Heart left ventricle (tissue), 16 donors: ENCODE measurements at regions not wholly inside any gene's neighbourhood (a gene's known extent, or its start where the extent isn't known, plus 50 kb on each side); places are given as distances from the start of the nearest gene placed in this dataset.

Source experiments
- ATAC-seq, 4 donors: fragments of 200-7000 bp; cut with Tn5 transposase; one replicate each; pipeline ENCODE4 v1.9.1; 2020 to 2022; ENCODE audit warnings: moderate library complexity in 4 of 4, mild to moderate bottlenecking in 3 of 4, moderate number of reproducible peaks in 1 of 4
- DNase-seq, 5 donors: peaks; one replicate each; pipeline ENCODE4 v3.0.0-alpha.2; 2020
- H3K27ac ChIP-seq, 12 donors: fragments of 200-600 bp; sonication (generic) in 4 of 12; one replicate each; pipeline versions ENCODE4 v1.5.0 to v1.8.0; 2016 to 2022; ENCODE audit warnings: mild to moderate bottlenecking in 2 of 12
- H3K27me3 ChIP-seq, 9 donors: fragments of 200-600 bp; sonication (generic) in 2 of 9; one replicate each; pipeline versions ENCODE4 v1.5.1 to v1.8.0; 2016 to 2022; ENCODE audit warnings: mild to moderate bottlenecking in 3 of 9
- H3K36me3 ChIP-seq, 9 donors: fragments of 200-600 bp; sonication (generic) in 2 of 9; one replicate each; pipeline versions ENCODE4 v1.5.0 to v1.8.0; 2018 to 2022; ENCODE audit warnings: mild to moderate bottlenecking in 2 of 9
- H3K4me1 ChIP-seq, 12 donors: fragments of 200-600 bp; sonication (generic) in 4 of 12; one replicate each; pipeline versions ENCODE4 v1.5.0 to v1.8.0; 2016 to 2022; ENCODE audit warnings: mild to moderate bottlenecking in 3 of 12
- H3K4me3 ChIP-seq, 12 donors: fragments of 200-600 bp; sonication (generic) in 4 of 12; one replicate each; pipeline versions ENCODE4 v1.5.0 to v1.8.0; 2017 to 2022; ENCODE audit warnings: mild to moderate bottlenecking in 9 of 12, moderate library complexity in 4 of 12
- H3K9me3 ChIP-seq, 12 donors: fragments of 200-600 bp; sonication (generic) in 4 of 12; one replicate each; pipeline versions ENCODE4 v1.5.0 to v1.8.0; 2016 to 2022; ENCODE audit warnings: mild to moderate bottlenecking in 1 of 12
- CTCF ChIP-seq, 12 donors: fragments of 200-600 bp; sonication (generic) in 4 of 12; IDR thresholded peaks; one replicate each; pipeline versions ENCODE4 v1.5.0 to v1.8.0; 2018 to 2022; ENCODE audit warnings: antibody characterized with exemption in 12 of 12, mild to moderate bottlenecking in 5 of 12
- POLR2A ChIP-seq, 2 donors: fragments of 450-650 bp; IDR thresholded peaks; one replicate each; pipeline ENCODE4 v1.6.1; 2017; ENCODE audit warnings: antibody characterized with exemption in 2 of 2, mild to moderate bottlenecking in 2 of 2, moderate library complexity in 2 of 2
- WGBS, 4 donors: extraction: QIAGEN DNeasy Blood & Tissue Kit in 2 of 4; methylation state at CpG; one replicate each; pipeline versions ENCODE4 v1.1.5 to v1.1.7; 2013 to 2018; 5-methylcytosine and 5-hydroxymethylcytosine counted together
- intact Hi-C, 10 donors: fragments of 100-400 bp; cut with DNase I; formaldehyde crosslinking; loops; one replicate each; pipeline versions ENCODE4 v1.11.1 to v1.14.2; 2022
- donor health status: ischemic (EF 13 %, LVEDD 7.1; RV severe dilation, severe dysfunction).
- donor health status: healthy with polysubstance abuse.
- donor health status: DM: no; HTN: yes; CAD: no.
- donor health status: DM: no; HTN: no; CAD: no.
- donor health status: ischemic (EF 25% LVEDD 6.9; RV normal size, moderate dysfunction).
- donor health status: ischemic (EF 25% LVEDD 5.7; RV mildly dilated, moderate dysfunction).
- donor health status: healthy.
- donor health status: DM: yes; HTN: yes; CAD: no.
- donor health status: ischemic (EF 35%, LVEDD 5.7; RV mildly dilated, moderate dysfunction).
- donor health status: nonischemic (EF 11% LVEDD 7.7; RV severe dilation, severe dysfunction).
- donor health status: DM: yes; HTN: yes; CAD: no.
- donor health status: PGD.
- donor health status: ischemic (EF 29% LVEDD 5.4; RV normal size, mild dysfunction).
- donor health status: nonischemic (EF 23%, LVEDD 6.1; RV moderate dilation, normal function).

- WGBS, 4 donors = 66 to 83% (median 68%) methylated on average over 1 of the region's 1 CpG
- intact Hi-C loops = no loop called here
- TF ChIP-seq CTCF (IDR thresholded peaks at IDR 0.05) = no peak
- no peak for TF ChIP-seq POLR2A (IDR thresholded peaks at IDR 0.05)
These were observed 551.9 kb upstream of the TBX3 start for GRCh38 chr12:115235880-115236279.

DNA sequence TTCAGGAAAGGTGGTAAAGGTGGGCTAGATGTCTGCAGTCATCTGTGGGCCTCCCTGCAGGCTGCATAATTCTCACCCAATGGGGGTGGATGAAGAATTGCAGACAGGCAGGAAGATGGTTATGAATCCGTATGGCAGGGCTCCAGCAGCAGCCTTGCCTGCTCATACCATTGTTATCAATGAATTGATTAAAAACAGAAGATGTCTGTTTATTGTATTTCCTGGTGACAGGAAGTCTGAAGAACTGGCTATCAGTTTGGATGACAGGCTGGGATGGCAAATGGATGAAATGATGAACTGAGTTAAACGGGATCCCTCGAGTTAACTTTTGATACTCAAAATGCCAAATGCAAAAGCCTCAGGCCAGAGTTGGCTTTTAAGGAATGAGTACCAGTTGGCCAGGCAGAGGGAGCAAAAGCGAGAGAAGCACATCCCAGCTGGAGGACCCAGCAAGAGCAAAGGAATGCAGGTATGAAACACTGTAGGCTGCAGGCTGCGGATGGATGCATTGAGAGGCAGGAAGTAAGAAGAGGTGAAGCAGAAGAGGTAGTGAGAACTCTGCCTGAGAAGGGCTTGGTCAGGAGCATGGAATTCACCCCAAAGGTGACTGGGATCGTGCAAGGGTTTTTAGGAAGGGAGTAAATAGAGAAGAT, 550.0 kb upstream of the TBX3 start:
- Histone ChIP-seq H3K27me3 (no peaks in the 10 kb centered on the region), H3K4me1 (no peaks in the 10 kb centered on the region), H3K36me3 (no peaks in the 10 kb centered on the region), H3K27ac (no peak overlapping the region), H3K4me3 (no peak overlapping the region), H3K9me3 (peaks cover 0 to 3% (median 0%) of the 10 kb centered on the region in 12 donors)
- no peak for TF ChIP-seq CTCF (IDR thresholded peaks at IDR 0.05)
- TF ChIP-seq POLR2A (IDR thresholded peaks at IDR 0.05) = no peak
- WGBS, 4 donors = 47 to 56% (median 51%) methylated on average over 6 of the region's 6 CpGs
- ATAC-seq (no peak), DNase-seq (no peak)
- intact Hi-C loops = no loop called here

More at GRCh38 chr12:115235880-115236279, 551.9 kb upstream of the TBX3 start:
- no peaks in the 10 kb centered on the region for H3K27me3 ChIP-seq
- no peak overlapping the region for H3K4me3 ChIP-seq
- peaks cover 0 to 3% (median 0%) of the 10 kb centered on the region in 12 donors for H3K9me3 ChIP-seq
- H3K4me1 ChIP-seq = no peaks in the 10 kb centered on the region
- ATAC-seq (no peak), DNase-seq (no peak)
- H3K36me3 ChIP-seq = no peaks in the 10 kb centered on the region
- H3K27ac ChIP-seq = no peak overlapping the region

GRCh38 chr12:115232455-115233156, 548.6 kb upstream of the TBX3 start:
- H3K9me3 ChIP-seq = peaks cover 0 to 3% (median 0%) of the 10 kb centered on the region in 12 donors
- H3K27ac ChIP-seq = no peak overlapping the region
- ATAC-seq (no peak), DNase-seq (no peak)
- 80 to 89% (median 85%) methylated on average over 7 of the region's 7 CpGs for WGBS, 4 donors
- H3K4me3 ChIP-seq = no peak overlapping the region
- H3K36me3 ChIP-seq = no peaks in the 10 kb centered on the region
- H3K27me3 ChIP-seq = no peaks in the 10 kb centered on the region
- intact Hi-C loops = no loop called here
- H3K4me1 ChIP-seq = peaks cover 0 to 1% (median 0%) of the 10 kb centered on the region in 12 donors
- TF ChIP-seq POLR2A (IDR thresholded peaks at IDR 0.05) (no peak), CTCF (IDR thresholded peaks at IDR 0.05) (no peak)

DNA sequence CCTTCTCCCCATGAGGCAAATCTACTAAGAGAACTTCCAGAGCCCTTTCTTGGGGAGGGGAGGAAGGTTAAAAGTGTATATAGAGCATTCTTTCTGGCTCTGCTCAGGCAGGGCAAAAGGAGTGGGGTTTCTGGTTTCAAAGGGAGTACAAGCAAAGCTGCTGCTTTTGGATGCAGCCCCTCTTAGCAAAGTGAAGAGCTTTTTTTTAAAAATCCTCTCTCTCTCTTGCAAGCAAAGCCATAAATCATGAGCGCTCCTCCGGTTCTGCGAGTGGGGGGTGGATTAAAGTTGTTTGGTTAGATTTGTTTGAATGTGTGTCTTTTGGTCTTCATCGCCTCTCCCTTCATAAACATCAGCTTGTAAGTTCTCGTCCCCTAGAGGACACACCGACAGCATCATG, 546.6 kb upstream of the TBX3 start:
- TF ChIP-seq CTCF (IDR thresholded peaks at IDR 0.05) (no peak), POLR2A (IDR thresholded peaks at IDR 0.05) (no peak)
- DNase-seq (no peak), ATAC-seq (no peak)
- H3K9me3 ChIP-seq = peaks cover 0 to 3% (median 0%) of the 10 kb centered on the region in 12 donors
- intact Hi-C loops = no loop called here
- H3K36me3 ChIP-seq = no peaks in the 10 kb centered on the region
- H3K4me1 ChIP-seq = peaks cover 0 to 10% (median 0%) of the 10 kb centered on the region in 12 donors
- H3K27ac ChIP-seq = no peak overlapping the region
- 69 to 79% (median 71%) methylated on average over 6 of the region's 6 CpGs for WGBS, 4 donors
- no peaks in the 10 kb centered on the region for H3K27me3 ChIP-seq
- no peak overlapping the region for H3K4me3 ChIP-seq
